MG63 (cell line): ENCODE measurements at regions not wholly inside any gene's neighbourhood (a gene's known extent, or its start where the extent isn't known, plus 50 kb on each side); places are given as distances from the start of the nearest gene placed in this dataset.

Experiments
- DNase-seq: peaks from one replicate; pipeline ENCODE4 v3.0.0-alpha.2; 2020
- H3K27me3 ChIP-seq: fragments of 250-450 bp; sonication (Bioruptor Pico); 2 replicates; pipeline ENCODE4 v1.5.1; 2020; ENCODE audit warnings: mild to moderate bottlenecking, moderate library complexity
- H3K36me3 ChIP-seq: fragments of 250-450 bp; sonication (Bioruptor Pico); 2 replicates; pipeline ENCODE4 v1.5.1; 2020; ENCODE audit warnings: mild to moderate bottlenecking, moderate library complexity
- H3K4me3 ChIP-seq: fragments of 250-450 bp; sonication (Bioruptor Pico); 2 replicates; pipeline ENCODE4 v1.5.1; 2020; ENCODE audit warnings: mild to moderate bottlenecking, moderate library complexity
- H3K9me3 ChIP-seq: fragments of 250-450 bp; sonication (Bioruptor Pico); 2 replicates; pipeline ENCODE4 v1.5.1; 2020; ENCODE audit warnings: mild to moderate bottlenecking, moderate library complexity

DNA sequence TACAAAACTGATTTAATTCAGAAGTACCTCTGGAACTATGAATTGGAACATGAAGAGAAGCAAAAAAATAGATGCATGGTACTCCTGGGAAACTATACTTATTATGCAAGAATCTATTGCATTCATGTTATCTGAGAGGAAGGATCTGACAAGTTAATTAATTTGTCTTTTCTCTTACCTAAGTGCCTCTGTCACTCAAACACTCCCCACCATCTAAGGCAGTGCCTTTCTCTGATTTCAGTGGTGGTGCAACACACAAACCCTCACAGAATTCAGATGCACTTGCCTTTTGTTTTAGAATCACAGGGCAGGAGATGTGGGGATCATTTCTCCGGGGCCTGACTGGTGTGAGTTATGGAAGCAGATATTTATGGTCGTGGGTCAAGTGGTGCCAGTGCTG is 52.5 kb upstream of the C9orf72 start:
- no peak for DNase-seq
- Histone ChIP-seq H3K36me3 (no peaks in the 10 kb centered on the region), H3K9me3 (no peaks in the 10 kb centered on the region), H3K27me3 (no peaks in the 10 kb centered on the region), H3K4me3 (no peak overlapping the region)

DNA sequence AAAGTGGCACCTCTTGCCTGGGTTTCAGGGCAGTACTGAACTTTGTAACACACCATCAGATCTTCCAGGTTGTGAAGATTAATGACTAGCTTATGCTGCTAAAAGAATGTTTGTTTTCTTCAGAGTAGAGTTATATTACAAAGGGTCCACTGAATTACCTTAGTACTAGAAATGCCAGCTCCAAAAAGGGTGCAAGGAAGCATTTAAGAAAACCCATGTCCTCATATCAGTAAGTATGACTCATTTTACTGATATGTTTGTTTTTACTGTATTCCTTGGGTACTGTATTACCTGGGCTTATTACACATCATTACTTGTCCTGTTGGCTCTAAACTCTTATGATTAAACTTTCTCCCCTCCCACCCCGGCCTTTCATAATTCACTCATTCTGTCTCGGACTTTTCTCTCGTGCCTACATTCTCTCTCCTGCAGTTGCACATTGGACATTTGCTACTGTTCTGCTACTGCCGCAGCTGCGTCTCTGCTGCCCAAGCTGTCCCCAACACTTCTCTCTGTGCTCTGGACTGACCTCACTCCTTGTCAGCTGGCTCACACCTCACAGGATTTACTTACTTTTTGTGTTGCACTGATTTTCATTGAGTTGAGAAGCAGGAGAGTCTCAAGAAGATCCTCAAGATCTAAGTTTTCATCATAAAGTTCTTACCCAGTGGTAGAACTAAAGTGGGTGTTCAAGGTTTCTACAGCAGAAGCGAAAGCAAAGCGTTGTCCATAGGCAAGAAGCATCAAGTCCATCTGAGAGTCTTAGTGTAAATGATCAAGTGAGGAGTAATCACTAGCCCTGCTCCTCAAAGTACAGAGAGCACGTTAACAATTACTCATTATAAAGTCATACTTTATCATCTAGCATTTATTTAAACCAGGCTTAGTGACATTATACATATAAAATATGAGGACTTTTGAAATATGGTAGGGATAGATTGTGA is 53.2 kb upstream of the C9orf72 start:
- no peaks in the 10 kb centered on the region for H3K27me3 ChIP-seq
- H3K4me3 ChIP-seq = no peak overlapping the region
- DNase-seq = no peak
- no peaks in the 10 kb centered on the region for H3K9me3 ChIP-seq
- H3K36me3 ChIP-seq = no peaks in the 10 kb centered on the region

DNA sequence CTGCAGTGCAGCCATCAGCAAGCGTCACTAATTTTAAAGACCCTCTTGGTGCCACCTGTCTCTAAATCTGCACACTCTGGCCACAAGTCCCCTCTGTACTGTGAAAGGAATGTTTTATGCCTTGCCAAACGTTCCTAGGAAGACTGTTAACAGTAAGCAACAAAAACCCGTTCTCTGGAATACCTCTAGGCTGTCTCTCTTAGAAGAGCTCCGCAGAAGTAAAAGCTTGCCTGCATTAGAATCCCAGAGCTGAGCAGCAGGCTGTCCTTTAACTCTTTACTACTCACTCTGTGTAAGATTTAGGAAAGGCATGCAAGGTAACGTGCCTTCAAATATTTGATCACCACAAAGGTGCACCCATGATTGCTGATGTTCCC is 53.9 kb upstream of the C9orf72 start:
- Histone ChIP-seq H3K36me3 (no peaks in the 10 kb centered on the region), H3K9me3 (no peaks in the 10 kb centered on the region), H3K4me3 (no peak overlapping the region), H3K27me3 (no peaks in the 10 kb centered on the region)
- no peak for DNase-seq

DNA sequence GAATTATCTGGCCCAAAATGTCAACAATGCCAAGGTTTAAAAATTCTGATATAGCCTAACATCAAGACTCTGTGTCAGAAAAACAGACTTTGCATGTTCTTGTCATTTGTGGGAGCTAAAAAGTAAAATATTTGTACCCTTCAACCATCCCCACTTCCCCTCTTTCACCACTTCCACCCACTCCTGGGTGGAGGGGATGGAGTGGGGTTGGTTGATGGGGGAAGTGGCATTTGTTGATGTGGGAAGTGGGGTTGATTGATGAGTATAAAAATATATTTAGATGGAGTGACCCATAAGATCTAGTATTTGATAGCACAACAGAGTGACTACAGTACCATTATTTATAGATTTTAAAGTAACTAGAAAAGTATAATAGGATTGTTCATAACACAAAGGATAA is 55.0 kb upstream of the C9orf72 start:
- no peaks in the 10 kb centered on the region for H3K9me3 ChIP-seq
- H3K36me3 ChIP-seq = no peaks in the 10 kb centered on the region
- no peak overlapping the region for H3K4me3 ChIP-seq
- DNase-seq = no peak
- no peaks in the 10 kb centered on the region for H3K27me3 ChIP-seq

DNA sequence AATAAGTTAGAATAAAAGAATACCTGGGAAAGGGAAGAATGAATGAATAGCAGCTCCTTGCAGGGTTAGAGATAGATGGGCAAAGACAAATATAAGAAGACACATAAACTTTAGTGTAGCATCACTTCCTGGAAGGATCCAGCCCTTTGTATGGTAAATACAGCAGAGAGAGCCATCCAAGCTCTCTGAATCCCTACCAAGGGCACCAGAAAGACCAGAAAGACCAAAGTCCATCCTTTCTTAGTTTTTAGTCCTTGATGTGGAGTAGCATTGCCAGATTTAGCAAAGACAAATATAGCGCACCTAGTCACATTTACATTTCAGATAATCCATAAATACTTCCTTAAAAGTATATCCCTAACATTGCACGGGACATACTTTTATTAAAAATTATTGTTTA is 56.1 kb upstream of the C9orf72 start:
- H3K27me3 ChIP-seq = no peaks in the 10 kb centered on the region
- DNase-seq = no peak
- H3K4me3 ChIP-seq = no peak overlapping the region
- H3K36me3 ChIP-seq = no peaks in the 10 kb centered on the region
- no peaks in the 10 kb centered on the region for H3K9me3 ChIP-seq

DNA sequence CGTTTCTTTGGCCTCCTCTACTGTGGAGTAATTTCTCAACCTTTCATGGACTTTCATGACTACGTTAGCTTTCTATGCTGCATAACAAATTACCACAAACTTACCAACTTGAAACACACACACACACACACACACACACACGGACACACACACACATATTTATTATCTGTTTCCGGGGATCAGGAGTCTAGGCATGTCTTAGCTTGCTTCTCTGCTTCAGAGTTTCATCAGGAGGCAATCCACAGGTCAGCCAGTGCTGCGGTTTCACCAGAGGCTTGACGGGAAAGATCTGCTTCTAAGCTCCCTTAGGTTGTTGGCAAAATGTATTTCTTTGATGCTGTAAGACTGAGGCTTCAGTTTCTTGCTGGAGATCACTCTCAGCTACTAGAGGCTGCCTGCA is 59.0 kb upstream of the C9orf72 start:
- no peaks in the 10 kb centered on the region for H3K27me3 ChIP-seq
- H3K9me3 ChIP-seq = no peaks in the 10 kb centered on the region
- H3K4me3 ChIP-seq = no peak overlapping the region
- no peaks in the 10 kb centered on the region for H3K36me3 ChIP-seq
- no peak for DNase-seq

DNA sequence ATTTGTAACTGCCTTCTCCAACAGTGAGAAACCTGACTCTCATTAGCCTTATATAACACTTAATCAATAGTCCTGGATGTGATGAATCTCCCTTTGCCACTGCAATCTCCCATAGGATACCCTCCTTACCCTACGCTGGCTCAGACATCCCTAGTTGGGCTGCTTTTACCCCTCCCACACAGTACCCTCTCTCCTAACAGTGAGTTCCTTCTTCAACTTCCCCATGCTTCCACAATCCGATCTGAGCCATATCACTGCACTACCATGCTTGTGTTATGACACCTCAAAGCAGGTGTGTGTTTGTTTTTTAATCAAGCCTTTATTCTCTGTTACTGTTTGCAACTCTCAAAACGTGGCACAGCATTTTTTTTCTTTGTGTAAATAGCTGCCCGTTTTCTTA is 60.5 kb upstream of the C9orf72 start:
- no peak for DNase-seq
- no peaks in the 10 kb centered on the region for H3K36me3 ChIP-seq
- H3K27me3 ChIP-seq = no peaks in the 10 kb centered on the region
- no peaks in the 10 kb centered on the region for H3K9me3 ChIP-seq
- H3K4me3 ChIP-seq = no peak overlapping the region

DNA sequence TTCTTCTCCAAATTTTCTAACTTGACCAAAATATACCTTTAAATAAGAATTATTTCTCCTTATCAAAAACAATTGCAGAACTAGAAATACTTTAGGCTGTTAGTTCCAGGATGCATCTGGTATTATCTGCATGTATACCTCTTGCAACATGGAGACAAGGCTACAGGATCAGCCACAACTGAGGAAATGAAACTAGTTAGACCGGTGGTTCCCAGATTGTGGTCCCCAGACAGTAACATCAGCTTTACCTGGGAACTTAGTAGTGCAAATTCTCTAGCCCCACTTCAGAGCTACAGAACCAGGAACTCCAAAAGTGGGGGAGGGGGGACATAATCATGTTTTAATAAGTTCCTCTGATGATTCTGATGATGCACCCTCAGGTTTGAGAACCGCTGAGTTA is 61.6 kb upstream of the C9orf72 start:
- Histone ChIP-seq H3K9me3 (no peaks in the 10 kb centered on the region), H3K36me3 (no peaks in the 10 kb centered on the region), H3K27me3 (no peaks in the 10 kb centered on the region), H3K4me3 (no peak overlapping the region)
- no peak for DNase-seq

DNA sequence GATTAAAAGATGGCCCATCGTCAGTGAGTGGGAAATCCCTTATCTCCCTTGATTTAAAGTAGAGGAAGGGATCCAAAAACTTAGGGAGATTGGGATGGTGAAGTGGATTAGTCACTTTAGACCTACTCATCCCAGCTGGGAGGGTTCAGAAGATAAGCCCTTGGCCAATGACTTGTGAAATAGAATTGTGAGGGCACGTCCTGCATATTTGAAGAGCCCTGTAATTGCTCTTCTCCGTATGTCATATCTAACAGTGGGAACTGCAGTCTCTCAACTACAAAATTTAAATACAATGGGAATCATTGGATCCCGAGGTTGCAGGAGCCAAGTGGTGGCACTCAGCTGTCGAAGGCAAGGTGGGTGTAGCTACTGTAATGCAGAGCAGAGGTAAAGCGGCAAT is 65.4 kb upstream of the C9orf72 start:
- Histone ChIP-seq H3K36me3 (no peaks in the 10 kb centered on the region), H3K27me3 (no peaks in the 10 kb centered on the region), H3K9me3 (no peaks in the 10 kb centered on the region), H3K4me3 (no peak overlapping the region)
- no peak for DNase-seq

DNA sequence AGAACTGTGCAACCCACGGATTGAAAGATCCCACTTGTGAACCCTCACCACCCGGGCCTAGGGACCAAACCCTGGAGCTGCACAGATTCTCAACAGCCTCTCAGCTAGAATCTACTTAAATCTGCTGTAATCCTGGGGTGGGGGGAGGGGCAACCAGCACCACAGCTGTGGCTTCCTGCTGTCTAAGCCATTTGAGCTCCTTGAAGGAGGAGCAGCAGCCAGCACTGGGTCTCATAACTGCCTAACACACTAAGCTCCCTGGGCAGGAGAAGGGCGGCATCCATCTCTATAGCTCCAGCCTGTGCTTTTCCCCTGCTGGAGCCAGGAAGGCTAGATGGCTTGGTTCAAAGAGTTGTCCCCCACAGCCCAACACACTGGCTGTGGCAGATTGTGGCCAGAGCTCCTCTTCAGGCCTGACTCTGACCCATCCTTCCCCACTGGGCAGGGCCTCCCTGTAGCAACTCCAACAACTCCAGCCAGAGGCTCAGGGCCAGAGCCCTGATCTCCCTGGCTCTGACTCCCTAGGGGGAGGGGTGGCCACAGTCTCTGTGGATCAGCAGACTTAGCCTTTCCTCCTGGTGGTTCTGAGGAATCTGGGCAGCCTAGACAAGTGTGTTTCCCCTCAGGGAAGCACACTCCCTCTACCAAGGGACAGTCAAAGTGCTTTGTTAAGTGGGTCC is 72.0 kb upstream of the C9orf72 start:
- no peaks in the 10 kb centered on the region for H3K36me3 ChIP-seq
- no peak overlapping the region for H3K4me3 ChIP-seq
- no peaks in the 10 kb centered on the region for H3K9me3 ChIP-seq
- no peak for DNase-seq
- no peaks in the 10 kb centered on the region for H3K27me3 ChIP-seq

DNA sequence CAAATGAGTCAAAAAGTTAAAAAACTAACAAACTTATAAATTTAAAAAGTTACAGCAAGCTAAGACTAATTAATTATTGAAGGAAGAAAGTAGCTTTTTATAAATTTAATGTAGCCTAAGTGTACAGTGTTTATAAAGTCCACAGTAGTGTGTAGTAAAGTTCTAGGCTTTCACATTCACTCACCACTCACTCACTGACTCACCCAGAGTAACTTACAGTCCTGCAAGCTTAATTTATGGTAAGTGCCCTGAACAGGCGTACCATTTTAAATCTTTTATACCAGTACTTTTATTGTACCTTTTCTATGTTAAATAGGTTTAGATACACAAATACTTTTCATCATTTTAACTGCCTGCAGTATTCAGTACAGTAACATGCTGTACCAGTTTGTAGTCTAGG is 80.0 kb upstream of the C9orf72 start:
- Histone ChIP-seq H3K4me3 (no peak overlapping the region), H3K9me3 (no peaks in the 10 kb centered on the region), H3K36me3 (no peaks in the 10 kb centered on the region), H3K27me3 (no peaks in the 10 kb centered on the region)
- DNase-seq = no peak

DNA sequence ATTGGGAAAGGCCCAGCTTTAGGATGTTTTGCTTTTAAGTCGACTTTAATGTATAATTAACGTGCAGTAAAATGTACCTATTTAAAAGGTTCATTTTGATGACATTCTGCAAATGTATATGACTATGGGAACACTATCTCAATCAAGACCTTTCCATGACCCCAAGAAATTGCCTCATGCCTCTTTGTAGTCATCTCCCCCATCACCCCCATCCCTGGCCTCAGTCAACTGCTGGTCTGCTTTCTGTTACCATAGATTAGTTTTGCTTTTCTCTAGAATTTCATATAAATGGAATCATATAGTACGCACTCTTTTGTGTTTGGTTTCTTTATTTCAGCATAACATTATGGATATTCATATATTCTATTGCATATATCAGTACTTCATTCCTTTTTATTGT is 80.7 kb upstream of the C9orf72 start:
- H3K36me3 ChIP-seq = no peaks in the 10 kb centered on the region
- no peak overlapping the region for H3K4me3 ChIP-seq
- no peak for DNase-seq

DNA sequence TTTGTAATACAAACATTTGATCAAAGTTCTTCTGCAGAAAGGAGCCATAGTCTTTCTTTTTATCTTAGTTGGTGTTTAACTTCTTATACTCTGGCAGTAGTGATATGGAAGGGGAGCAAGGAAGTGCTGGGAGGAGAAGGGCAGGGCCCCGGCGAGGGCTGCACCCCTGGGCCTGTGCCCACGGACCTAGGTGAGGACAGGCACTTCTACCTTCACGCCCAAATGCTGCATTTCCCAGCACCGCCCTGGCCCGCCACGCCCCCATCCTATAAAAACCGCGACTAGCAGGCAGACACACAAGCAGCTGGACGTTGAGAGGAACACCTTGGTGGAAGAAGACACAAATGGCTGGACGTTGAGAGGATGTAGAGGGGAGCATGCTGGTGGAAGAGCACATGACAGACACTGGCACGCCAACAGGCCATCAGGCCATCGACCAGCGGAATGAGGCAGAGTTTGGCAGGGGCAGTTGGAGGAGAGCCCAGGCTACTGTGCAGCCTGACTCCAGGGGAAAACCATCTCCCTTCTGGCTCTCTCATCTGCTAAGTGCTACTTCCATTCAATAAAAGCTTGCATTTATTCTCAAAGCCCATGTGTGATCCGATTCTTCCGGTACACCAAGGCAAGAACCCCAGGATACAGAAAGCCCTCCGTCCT is 81.5 kb upstream of the C9orf72 start:
- no peaks in the 10 kb centered on the region for H3K9me3 ChIP-seq
- no peaks in the 10 kb centered on the region for H3K36me3 ChIP-seq
- no peak overlapping the region for H3K4me3 ChIP-seq
- no peaks in the 10 kb centered on the region for H3K27me3 ChIP-seq
- no peak for DNase-seq

More for the DNA sequence above, 80.7 kb upstream of the C9orf72 start:
- no peaks in the 10 kb centered on the region for H3K9me3 ChIP-seq
- no peaks in the 10 kb centered on the region for H3K27me3 ChIP-seq

DNA sequence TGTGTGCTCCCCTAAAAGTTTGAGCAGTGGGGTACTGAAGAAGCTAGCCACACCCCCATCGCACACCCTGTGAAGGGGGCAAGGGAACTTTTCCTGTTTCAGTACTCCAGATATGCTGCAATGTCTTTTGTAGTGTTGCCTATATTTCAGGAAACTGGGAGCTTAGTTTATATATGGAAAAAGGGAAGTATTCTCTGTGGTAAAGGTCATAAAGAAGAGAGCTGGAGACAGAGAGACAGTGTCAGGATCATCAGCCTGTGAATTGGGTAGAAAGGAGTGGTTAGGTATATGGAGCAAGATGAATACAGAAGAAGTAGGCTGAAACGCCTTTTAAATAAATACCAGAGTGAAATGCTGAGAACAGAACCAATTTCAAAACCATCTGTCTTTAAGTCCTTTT is 82.2 kb upstream of the C9orf72 start:
- no peaks in the 10 kb centered on the region for H3K27me3 ChIP-seq
- no peak overlapping the region for H3K4me3 ChIP-seq
- H3K9me3 ChIP-seq = no peaks in the 10 kb centered on the region
- no peaks in the 10 kb centered on the region for H3K36me3 ChIP-seq
- DNase-seq = no peak

DNA sequence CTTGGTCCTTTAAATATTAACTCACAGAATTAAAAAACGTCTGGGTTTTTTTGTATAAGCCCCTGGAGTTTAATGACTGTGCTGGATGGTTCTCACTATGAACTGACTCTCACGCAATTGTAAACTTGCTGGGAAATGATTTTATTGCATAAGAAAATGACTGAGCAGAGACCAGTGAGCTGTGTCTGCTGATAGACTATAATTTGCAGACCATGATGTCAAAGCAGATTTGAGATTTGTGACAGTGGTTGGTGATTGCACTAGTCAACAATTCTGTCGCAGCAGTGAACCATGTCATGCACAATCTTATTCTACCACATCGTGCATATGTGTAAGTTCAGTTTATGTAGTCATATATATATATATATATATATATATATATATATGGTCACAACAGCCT is 85.7 kb upstream of the C9orf72 start:
- H3K27me3 ChIP-seq = no peaks in the 10 kb centered on the region
- no peaks in the 10 kb centered on the region for H3K9me3 ChIP-seq
- no peaks in the 10 kb centered on the region for H3K36me3 ChIP-seq
- no peak for DNase-seq
- no peak overlapping the region for H3K4me3 ChIP-seq

DNA sequence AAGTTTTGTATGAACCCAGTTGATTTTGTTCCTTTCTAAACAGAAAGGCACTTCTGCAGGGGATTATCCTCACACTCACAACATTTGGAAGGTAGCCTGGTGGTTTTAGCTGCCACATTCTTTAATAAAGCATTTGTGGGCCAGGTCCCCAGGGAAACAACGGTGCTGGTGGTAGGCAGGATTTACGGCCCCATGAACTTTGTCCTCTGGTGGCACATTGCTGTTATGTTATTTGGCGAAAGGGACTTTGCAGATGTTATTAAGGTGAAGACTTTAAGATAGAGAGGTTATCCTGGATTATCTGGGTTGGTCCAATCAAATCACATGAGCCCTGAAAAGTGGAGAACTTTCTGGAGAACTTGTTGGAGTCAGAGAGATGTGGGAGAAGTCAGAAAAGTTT is 86.3 kb upstream of the C9orf72 start:
- DNase-seq = no peak
- Histone ChIP-seq H3K4me3 (no peak overlapping the region), H3K27me3 (no peaks in the 10 kb centered on the region), H3K36me3 (no peaks in the 10 kb centered on the region), H3K9me3 (no peaks in the 10 kb centered on the region)

DNA sequence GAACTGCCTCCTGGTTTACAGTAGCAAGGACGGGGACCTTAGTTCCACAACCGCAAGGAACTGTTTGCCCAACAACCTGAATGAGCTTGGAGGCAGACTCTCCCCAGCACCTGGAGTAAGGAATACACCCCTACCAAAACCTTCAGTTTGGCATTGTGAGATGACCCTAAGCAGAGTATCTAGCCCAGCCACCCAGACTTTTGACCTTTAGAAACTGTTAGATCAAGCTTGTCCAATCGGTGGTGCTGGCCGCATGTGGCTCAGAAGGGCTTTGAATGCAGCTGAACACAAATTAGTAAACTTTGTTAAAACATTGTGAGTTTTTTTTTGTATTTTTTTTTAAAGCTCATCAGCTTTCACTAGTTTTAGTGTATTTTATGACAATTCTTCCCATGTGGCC is 86.9 kb upstream of the C9orf72 start:
- no peaks in the 10 kb centered on the region for H3K27me3 ChIP-seq
- no peak for DNase-seq
- H3K4me3 ChIP-seq = no peak overlapping the region
- H3K36me3 ChIP-seq = no peaks in the 10 kb centered on the region
- no peaks in the 10 kb centered on the region for H3K9me3 ChIP-seq

DNA sequence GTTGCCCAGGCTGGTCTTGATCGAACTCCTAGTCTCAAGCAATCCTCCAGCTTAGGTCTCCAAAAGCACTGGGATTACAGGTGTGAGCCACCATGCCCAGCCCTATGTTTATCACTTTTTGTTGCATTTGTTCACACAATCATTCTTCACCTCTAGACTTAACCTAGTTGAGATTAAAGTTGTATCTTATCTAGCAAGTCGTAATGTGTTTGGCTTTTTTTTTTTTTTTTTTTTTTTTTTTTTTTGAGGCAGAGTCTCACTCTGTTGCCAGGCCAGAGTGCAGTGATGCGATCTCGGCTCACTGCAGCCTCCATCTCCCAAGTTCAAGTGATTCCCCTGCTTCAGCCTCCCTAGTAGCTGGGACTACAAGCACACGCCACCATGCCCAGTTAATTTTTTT is 90.2 kb upstream of the C9orf72 start:
- H3K36me3 ChIP-seq = no peaks in the 10 kb centered on the region
- no peak overlapping the region for H3K4me3 ChIP-seq
- no peak for DNase-seq
- no peaks in the 10 kb centered on the region for H3K9me3 ChIP-seq
- H3K27me3 ChIP-seq = no peaks in the 10 kb centered on the region
